Panc1 (cell line): ENCODE measurements at regions not wholly inside any gene's neighbourhood (a gene's known extent, or its start where the extent isn't known, plus 50 kb on each side); places are given as distances from the start of the nearest gene placed in this dataset.
"Not testable (repeated sequence)": the region's sequence is repeated elsewhere in the genome, so short reads cannot be mapped to it uniquely, and the experiment has no call there.

ENCODE experiments used
- POLR2AphosphoS5 ChIP-seq: IDR thresholded peaks from 2 replicates; pipeline ENCODE4 v1.6.1; 2012; ENCODE audit warnings: mild to moderate bottlenecking, low read depth, low read length, moderate library complexity
- TCF7L2 ChIP-seq: IDR thresholded peaks from 2 replicates; pipeline ENCODE4 v1.6.1; 2011; ENCODE audit warnings: mild to moderate bottlenecking, low read depth, low read length, inconsistent platforms
- TF ChIP-seq, protein P1 (sequence below): fragments of 450-650 bp; IDR thresholded peaks from 2 replicates; pipeline ENCODE4 v1.5.1; 2017; ENCODE audit warnings: mild to moderate bottlenecking
- TF ChIP-seq, protein P2 (sequence below), 2 experiments: IDR thresholded peaks; 2 replicates each; pipeline ENCODE4 v1.6.1; 2011 to 2012; ENCODE audit warnings: low read depth in 2 of 2, control low read depth in 1 of 2, low read length in 1 of 2, mild to moderate bottlenecking in 1 of 2, moderate library complexity in 1 of 2; ENCODE audit not compliant: insufficient read depth in 1 of 2

DNA sequence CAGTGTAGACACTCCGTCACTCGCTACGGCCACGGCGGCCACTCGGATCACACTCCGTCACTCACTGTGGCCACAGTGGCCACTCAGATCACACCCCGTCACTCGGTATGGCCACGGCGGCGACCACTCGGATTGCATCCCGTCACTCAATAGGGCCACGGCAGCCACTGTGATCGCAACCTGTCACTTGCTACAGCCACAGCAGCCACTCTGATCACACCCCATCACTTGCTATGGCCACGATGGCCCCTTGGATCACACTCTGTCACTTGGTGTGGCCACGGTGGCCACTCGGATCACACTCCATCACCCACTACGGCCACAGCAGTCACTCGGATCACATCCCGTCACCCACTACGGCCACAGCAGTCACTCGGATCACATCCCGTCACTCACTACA is 175.3 kb downstream of the LAT start:
- TF ChIP-seq, protein P1, sequence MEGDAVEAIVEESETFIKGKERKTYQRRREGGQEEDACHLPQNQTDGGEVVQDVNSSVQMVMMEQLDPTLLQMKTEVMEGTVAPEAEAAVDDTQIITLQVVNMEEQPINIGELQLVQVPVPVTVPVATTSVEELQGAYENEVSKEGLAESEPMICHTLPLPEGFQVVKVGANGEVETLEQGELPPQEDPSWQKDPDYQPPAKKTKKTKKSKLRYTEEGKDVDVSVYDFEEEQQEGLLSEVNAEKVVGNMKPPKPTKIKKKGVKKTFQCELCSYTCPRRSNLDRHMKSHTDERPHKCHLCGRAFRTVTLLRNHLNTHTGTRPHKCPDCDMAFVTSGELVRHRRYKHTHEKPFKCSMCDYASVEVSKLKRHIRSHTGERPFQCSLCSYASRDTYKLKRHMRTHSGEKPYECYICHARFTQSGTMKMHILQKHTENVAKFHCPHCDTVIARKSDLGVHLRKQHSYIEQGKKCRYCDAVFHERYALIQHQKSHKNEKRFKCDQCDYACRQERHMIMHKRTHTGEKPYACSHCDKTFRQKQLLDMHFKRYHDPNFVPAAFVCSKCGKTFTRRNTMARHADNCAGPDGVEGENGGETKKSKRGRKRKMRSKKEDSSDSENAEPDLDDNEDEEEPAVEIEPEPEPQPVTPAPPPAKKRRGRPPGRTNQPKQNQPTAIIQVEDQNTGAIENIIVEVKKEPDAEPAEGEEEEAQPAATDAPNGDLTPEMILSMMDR = not testable (repeated sequence)
- not testable (repeated sequence) for TF ChIP-seq POLR2AphosphoS5, TCF7L2
- TF ChIP-seq, protein P2, sequence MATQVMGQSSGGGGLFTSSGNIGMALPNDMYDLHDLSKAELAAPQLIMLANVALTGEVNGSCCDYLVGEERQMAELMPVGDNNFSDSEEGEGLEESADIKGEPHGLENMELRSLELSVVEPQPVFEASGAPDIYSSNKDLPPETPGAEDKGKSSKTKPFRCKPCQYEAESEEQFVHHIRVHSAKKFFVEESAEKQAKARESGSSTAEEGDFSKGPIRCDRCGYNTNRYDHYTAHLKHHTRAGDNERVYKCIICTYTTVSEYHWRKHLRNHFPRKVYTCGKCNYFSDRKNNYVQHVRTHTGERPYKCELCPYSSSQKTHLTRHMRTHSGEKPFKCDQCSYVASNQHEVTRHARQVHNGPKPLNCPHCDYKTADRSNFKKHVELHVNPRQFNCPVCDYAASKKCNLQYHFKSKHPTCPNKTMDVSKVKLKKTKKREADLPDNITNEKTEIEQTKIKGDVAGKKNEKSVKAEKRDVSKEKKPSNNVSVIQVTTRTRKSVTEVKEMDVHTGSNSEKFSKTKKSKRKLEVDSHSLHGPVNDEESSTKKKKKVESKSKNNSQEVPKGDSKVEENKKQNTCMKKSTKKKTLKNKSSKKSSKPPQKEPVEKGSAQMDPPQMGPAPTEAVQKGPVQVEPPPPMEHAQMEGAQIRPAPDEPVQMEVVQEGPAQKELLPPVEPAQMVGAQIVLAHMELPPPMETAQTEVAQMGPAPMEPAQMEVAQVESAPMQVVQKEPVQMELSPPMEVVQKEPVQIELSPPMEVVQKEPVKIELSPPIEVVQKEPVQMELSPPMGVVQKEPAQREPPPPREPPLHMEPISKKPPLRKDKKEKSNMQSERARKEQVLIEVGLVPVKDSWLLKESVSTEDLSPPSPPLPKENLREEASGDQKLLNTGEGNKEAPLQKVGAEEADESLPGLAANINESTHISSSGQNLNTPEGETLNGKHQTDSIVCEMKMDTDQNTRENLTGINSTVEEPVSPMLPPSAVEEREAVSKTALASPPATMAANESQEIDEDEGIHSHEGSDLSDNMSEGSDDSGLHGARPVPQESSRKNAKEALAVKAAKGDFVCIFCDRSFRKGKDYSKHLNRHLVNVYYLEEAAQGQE (IDR thresholded peaks at IDR 0.05; ENCODE audit: insufficient read depth in 1 of 2, low read depth in 2 of 2, low read length in 1 of 2) = not testable (repeated sequence)
